HepG2 (cell line): ENCODE measurements at regions not wholly inside any gene's neighbourhood (a gene's known extent, or its start where the extent isn't known, plus 50 kb on each side); places are given as distances from the start of the nearest gene placed in this dataset.

Experiments
- ATAC-seq: fragments of 200-7000 bp; cut with Tn5 transposase; 3 replicates; pipeline ENCODE4 v1.9.1; 2020; ENCODE audit warnings: mild to moderate bottlenecking, moderate library complexity
- BruUV-seq: library from RNA; stranded (reverse); fragments of 400-500 nt; replicated peaks from 2 replicates; lab custom pipeline; 2021; lab: Mats Ljungman, UMichigan
- CTCF ChIA-PET: fragments of 300-600 bp; formaldehyde crosslinking; extraction: SDS; loops from one replicate; lab custom pipeline; 2021; ENCODE audit warnings: low total read pairs, inconsistent platforms, low intra/inter-chr PET ratio; lab: Yijun Ruan, JAX
- POLR2A ChIA-PET: fragments of 350-600 bp; sonication (Branson Sonifier 250); formaldehyde crosslinking; loops from one replicate; lab custom pipeline; 2020; ENCODE audit warnings: antibody characterized with exemption, inconsistent platforms; lab: Yijun Ruan, JAX
- DNase-seq: peaks from one replicate; pipeline ENCODE4 v3.0.0-alpha.2; 2015; ENCODE audit warnings: low spot score
- FAIRE-seq: peaks from 3 replicates; lab custom pipeline; 2011; peaks lifted over from hg19 to GRCh38; lab: Jason Lieb, UNC
- H2AFZ ChIP-seq: one replicate; pipeline ENCODE4 v1.6.1; 2011; ENCODE audit warnings: low read length, inconsistent platforms
- H3K27ac ChIP-seq: fragments of 300-600 bp; 3 replicates; pipeline ENCODE4 v1.8.0; 2011; ENCODE audit warnings: mixed run types, mild to moderate bottlenecking, mixed read lengths, low read length, inconsistent platforms; ENCODE audit not compliant: insufficient read depth; ENCODE audit errors: extremely low read length
- H3K27me3 ChIP-seq, 2 experiments: fragments of 200-600 bp in 1 of 2; 2 replicates in 1 of 2; 3 replicates in 1 of 2; pipeline versions ENCODE4 v1.6.0 to v1.8.0; 2011; ENCODE audit warnings: low read length in 2 of 2, mild to moderate bottlenecking in 2 of 2, moderate library complexity in 2 of 2, inconsistent platforms in 1 of 2; ENCODE audit not compliant: insufficient read depth in 2 of 2, control insufficient read depth in 1 of 2
- H3K36me3 ChIP-seq, 2 experiments: fragments of 200-600 bp in 1 of 2; replicated peaks in 1 of 2; 2 replicates in 1 of 2; 3 replicates in 1 of 2; pipeline versions ENCODE4 v1.5.1 to v1.8.0; 2011; ENCODE audit warnings: low read length in 2 of 2, inconsistent platforms in 1 of 2; ENCODE audit not compliant: insufficient read depth in 2 of 2, control insufficient read depth in 1 of 2
- H3K4me1 ChIP-seq: 2 replicates; pipeline ENCODE4 v1.5.1; 2012; ENCODE audit warnings: low read length, inconsistent platforms; ENCODE audit not compliant: insufficient read depth
- H3K4me2 ChIP-seq: 2 replicates; pipeline ENCODE4 v1.6.0; 2011; ENCODE audit warnings: low read depth, low read length, inconsistent platforms
- H3K4me3 ChIP-seq, 3 experiments: fragments of 200-600 bp in 1 of 3; sonication (generic), shearing (Covaris generic) in 1 of 3; replicated peaks in 1 of 3; 2 replicates each; pipeline ENCODE4 v1.5.1; 2011 to 2016; ENCODE audit warnings: low read length in 3 of 3, inconsistent platforms in 2 of 3, low read depth in 2 of 3, mild to moderate bottlenecking in 2 of 3, control low read depth in 1 of 3, mixed read lengths in 1 of 3; ENCODE audit not compliant: insufficient read depth in 1 of 3
- H3K79me2 ChIP-seq: one replicate; pipeline ENCODE4 v1.6.1; 2011; ENCODE audit warnings: low read length, inconsistent platforms; ENCODE audit not compliant: insufficient read depth
- H3K9ac ChIP-seq: 2 replicates; pipeline ENCODE4 v1.6.0; 2011; ENCODE audit warnings: mild to moderate bottlenecking, low read depth, low read length, inconsistent platforms; ENCODE audit not compliant: insufficient read depth
- H3K9me3 ChIP-seq: 2 replicates; pipeline ENCODE4 v1.5.1; 2012; ENCODE audit warnings: mild to moderate bottlenecking, low read length
- H4K20me1 ChIP-seq: 2 replicates; pipeline ENCODE4 v1.6.0; 2011; ENCODE audit warnings: inconsistent platforms, mild to moderate bottlenecking, low read length, moderate library complexity; ENCODE audit not compliant: insufficient read depth
- BCL6 ChIP-seq: IDR thresholded peaks from 2 replicates; pipeline ENCODE4 v1.6.1; 2016; ENCODE audit warnings: missing genetic modification reagents, missing compliant biosample characterization
- BORCS8-MEF2B ChIP-seq: sonication (generic); formaldehyde crosslinking; IDR thresholded peaks from 2 replicates; pipeline ENCODE4 v1.8.0; 2022; ENCODE audit warnings: mild to moderate bottlenecking, missing genetic modification reagents
- CHD4 ChIP-seq: fragments of 200-600 bp; sonication (generic); IDR thresholded peaks from 2 replicates; pipeline ENCODE4 v1.7.0; 2017; ENCODE audit warnings: mild to moderate bottlenecking, low read length, borderline replicate concordance
- EHMT2 ChIP-seq: fragments of 200-600 bp; sonication (generic); IDR thresholded peaks from 2 replicates; pipeline ENCODE4 v1.7.0; 2017; ENCODE audit warnings: antibody characterized with exemption, low read depth, low read length, borderline replicate concordance
- EP300 ChIP-seq, 3 experiments: sonication (generic) in 1 of 3; formaldehyde crosslinking in 1 of 3; IDR thresholded peaks; 2 replicates each; pipeline versions ENCODE4 v1.5.1 to v1.6.1; 2011 to 2020; ENCODE audit warnings: low read depth in 2 of 3, low read length in 2 of 3, borderline replicate concordance in 1 of 3, improper control_type of control experiment in 1 of 3, mild to moderate bottlenecking in 1 of 3, missing genetic modification reagents in 1 of 3, moderate library complexity in 1 of 3
- GABPB1 ChIP-seq: IDR thresholded peaks from 2 replicates; pipeline ENCODE4 v1.6.1; 2016; ENCODE audit warnings: mild to moderate bottlenecking, missing genetic modification reagents, moderate library complexity, missing compliant biosample characterization
- JARID2 ChIP-seq: sonication (generic); formaldehyde crosslinking; IDR thresholded peaks from 2 replicates; pipeline ENCODE4 v1.8.1; 2023; ENCODE audit warnings: missing genetic modification reagents, inconsistent platforms; ENCODE audit not compliant: insufficient replicate concordance
- KDM3A ChIP-seq: IDR thresholded peaks from 2 replicates; pipeline ENCODE4 v1.6.1; 2018; ENCODE audit warnings: low read depth, missing compliant biosample characterization
- KDM4B ChIP-seq: sonication (generic); formaldehyde crosslinking; IDR thresholded peaks from 2 replicates; pipeline ENCODE4 v1.4.0; 2020; ENCODE audit warnings: missing genetic modification reagents
- NKX3-1 ChIP-seq: sonication (generic); formaldehyde crosslinking; IDR thresholded peaks from 2 replicates; pipeline ENCODE4 v1.5.0; 2020; ENCODE audit warnings: missing genetic modification reagents
- PHF8 ChIP-seq: sonication (generic); formaldehyde crosslinking; IDR thresholded peaks from 2 replicates; pipeline ENCODE4 v1.5.0; 2020; ENCODE audit warnings: missing genetic modification reagents
- POLR2G ChIP-seq: fragments of 200-400 bp; formaldehyde crosslinking; IDR thresholded peaks from 2 replicates; pipeline ENCODE4 v1.6.1; 2018; ENCODE audit warnings: mild to moderate bottlenecking, low read depth, low read length, moderate library complexity
- REL ChIP-seq: sonication (generic); formaldehyde crosslinking; conservative IDR thresholded peaks from 2 replicates; pipeline ENCODE4 v1.8.0; 2022; ENCODE audit warnings: mild to moderate bottlenecking, missing genetic modification reagents, moderate library complexity
- ZNF20 ChIP-seq: sonication (generic); formaldehyde crosslinking; IDR thresholded peaks from 2 replicates; pipeline ENCODE4 v1.4.0; 2020; ENCODE audit warnings: mild to moderate bottlenecking, moderate library complexity, missing genetic modification reagents
- ZNF460 ChIP-seq: sonication (generic); formaldehyde crosslinking; IDR thresholded peaks from 2 replicates; pipeline ENCODE4 v1.5.1; 2020; ENCODE audit warnings: missing genetic modification reagents, mild to moderate bottlenecking, borderline replicate concordance
- WGBS: methylation state at CpG from one replicate; pipeline ENCODE4 v1.1.6; 2017; ENCODE audit warnings: low lambda C conversion rate; 5-methylcytosine and 5-hydroxymethylcytosine counted together
- in situ Hi-C: cut with HindIII; loops from 2 replicates; pipeline ENCODE4 v1.10.0; 2017; ENCODE audit warnings: low pct_unique_long_range_greater_than_20kb; ENCODE audit not compliant: extremely low pct_ligation_motif_present
- intact Hi-C: fragments of 100-400 bp; cut with micrococcal nuclease; formaldehyde crosslinking; loops from one replicate; pipeline ENCODE4 v1.10.0; 2022; ENCODE audit not compliant: unreplicated experiment
- TF ChIP-seq, protein P1 (sequence below): sonication (generic); IDR thresholded peaks from 2 replicates; pipeline ENCODE4 v1.6.1; 2016; ENCODE audit warnings: low read depth, borderline replicate concordance

DNA sequence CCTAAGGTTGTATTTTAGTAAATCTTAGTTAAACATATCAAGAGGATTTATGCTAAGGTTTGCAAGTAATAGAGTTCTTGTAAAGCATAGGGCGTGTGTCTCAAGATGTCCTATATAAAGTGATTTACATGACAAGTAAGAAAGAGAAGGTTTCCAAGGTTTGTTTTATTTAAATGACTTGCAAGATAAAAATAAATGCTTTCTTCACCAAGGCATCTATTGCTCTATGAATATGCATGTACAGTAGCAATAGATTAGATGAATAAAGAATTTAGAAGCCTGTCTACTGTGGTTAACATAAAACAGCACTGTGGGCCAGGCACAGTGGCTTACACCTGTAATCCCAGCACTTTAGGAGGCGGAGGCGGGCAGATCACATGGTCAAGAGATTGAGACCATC lies 466.4 kb upstream of the IL12A start:
- H3K9me3 ChIP-seq = no peaks in the 10 kb centered on the region
- H3K9ac ChIP-seq = no peak overlapping the region
- H3K27me3 ChIP-seq = 0 out of 5 replicates have a peak, but pooled peaks cover 0 to 1% of the 10 kb centered on the region in 2 experiments
- in situ Hi-C loops = no loop called here
- POLR2A ChIA-PET = no interaction called here
- no peaks in the 10 kb centered on the region for H3K79me2 ChIP-seq
- no TSS peak for BruUV-seq
- ATAC-seq (no peak), DNase-seq (no peak), FAIRE-seq (no peak)
- no peaks in the 10 kb centered on the region for H3K4me1 ChIP-seq
- H3K4me2 ChIP-seq = no peak overlapping the region
- 23% methylated on average over 3 of the region's 3 CpGs for whole genome bisulfite sequencing
- H2AFZ ChIP-seq = no peak overlapping the region
- no peak overlapping the region for H3K4me3 ChIP-seq
- H3K27ac ChIP-seq = no peak overlapping the region
- TF ChIP-seq, protein P1, sequence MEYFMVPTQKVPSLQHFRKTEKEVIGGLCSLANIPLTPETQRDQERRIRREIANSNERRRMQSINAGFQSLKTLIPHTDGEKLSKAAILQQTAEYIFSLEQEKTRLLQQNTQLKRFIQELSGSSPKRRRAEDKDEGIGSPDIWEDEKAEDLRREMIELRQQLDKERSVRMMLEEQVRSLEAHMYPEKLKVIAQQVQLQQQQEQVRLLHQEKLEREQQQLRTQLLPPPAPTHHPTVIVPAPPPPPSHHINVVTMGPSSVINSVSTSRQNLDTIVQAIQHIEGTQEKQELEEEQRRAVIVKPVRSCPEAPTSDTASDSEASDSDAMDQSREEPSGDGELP = no peak
- TF ChIP-seq KDM4B (CRISPR knock-in tag) = no peak
- TF ChIP-seq POLR2G = no peak
- no peak for TF ChIP-seq JARID2
- TF ChIP-seq REL (CRISPR knock-in tag) = no peak
- TF ChIP-seq PHF8 (CRISPR knock-in tag) = no peak
- no peak for TF ChIP-seq NKX3-1 (CRISPR knock-in tag)
- TF ChIP-seq BORCS8-MEF2B (CRISPR knock-in tag) = no peak
- no peak for TF ChIP-seq KDM3A (CRISPR knock-in tag)
- TF ChIP-seq BCL6 (CRISPR knock-in tag) = no peak
- no peak for TF ChIP-seq ZNF20 (CRISPR knock-in tag)
- TF ChIP-seq CHD4 = no peak
- no peak for TF ChIP-seq GABPB1 (CRISPR knock-in tag)
- no peak for TF ChIP-seq ZNF460
- TF ChIP-seq EP300 (IDR thresholded peaks at IDR 0.05; ENCODE audit: low read depth in 2 of 2, low read length in 2 of 2) = no peak
- TF ChIP-seq EP300 (CRISPR knock-in tag; IDR thresholded peaks at IDR 0.05; ENCODE audit: borderline replicate concordance) = no peak
- TF ChIP-seq EHMT2 = no peak
- CTCF ChIA-PET = no interaction called here
- no peaks in the 10 kb centered on the region for H3K36me3 ChIP-seq
- no peaks in the 10 kb centered on the region for H4K20me1 ChIP-seq
- intact Hi-C loops = no loop called here
